ENCODE measurements at regions not wholly inside any gene's neighbourhood (a gene's known extent, or its start where the extent isn't known, plus 50 kb on each side); places are given as distances from the start of the nearest gene placed in this dataset.

DNA sequence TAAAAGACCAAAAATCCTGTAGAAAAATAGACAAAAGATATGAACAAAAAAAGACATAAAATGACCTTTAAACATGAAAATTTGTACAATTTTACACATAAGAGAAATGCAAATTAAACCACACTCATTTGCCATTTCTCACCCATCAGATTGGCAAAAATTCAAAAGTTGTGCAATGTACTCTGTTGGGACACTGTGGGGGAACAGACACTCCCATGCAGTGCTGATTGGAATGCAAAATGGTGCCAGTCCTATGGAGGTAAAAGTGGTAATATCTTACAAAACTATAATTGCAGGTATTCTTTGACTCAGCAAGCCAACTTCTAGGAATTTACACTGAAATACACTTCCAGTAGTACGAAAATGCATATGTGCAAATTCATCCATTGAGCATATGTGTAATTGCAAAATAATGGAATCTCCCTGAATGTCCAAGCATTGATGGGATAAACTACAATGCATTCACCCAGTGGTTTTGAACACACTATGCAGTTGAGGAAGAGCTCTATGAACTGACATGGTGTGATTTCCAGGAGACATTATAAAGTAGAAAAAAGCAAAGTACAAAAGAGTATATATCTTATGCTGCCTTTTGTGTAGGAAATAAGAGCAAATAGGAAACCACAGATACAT, 201.8 kb upstream of the ZNF521 start:
- TF ChIP-seq CTCF (IDR thresholded peaks at IDR 0.05) = no peak
- no peak for TF ChIP-seq POLR2A (IDR thresholded peaks at IDR 0.05)
- TF ChIP-seq EP300 (IDR thresholded peaks at IDR 0.05) = no peak

Measured in ovary (tissue), 3 donors.